ENCODE measurements at regions not wholly inside any gene's neighbourhood (a gene's known extent, or its start where the extent isn't known, plus 50 kb on each side); places are given as distances from the start of the nearest gene placed in this dataset.
A peak's percentile ranks its signal among the peaks of the same experiment; 100 is the strongest.

DNA sequence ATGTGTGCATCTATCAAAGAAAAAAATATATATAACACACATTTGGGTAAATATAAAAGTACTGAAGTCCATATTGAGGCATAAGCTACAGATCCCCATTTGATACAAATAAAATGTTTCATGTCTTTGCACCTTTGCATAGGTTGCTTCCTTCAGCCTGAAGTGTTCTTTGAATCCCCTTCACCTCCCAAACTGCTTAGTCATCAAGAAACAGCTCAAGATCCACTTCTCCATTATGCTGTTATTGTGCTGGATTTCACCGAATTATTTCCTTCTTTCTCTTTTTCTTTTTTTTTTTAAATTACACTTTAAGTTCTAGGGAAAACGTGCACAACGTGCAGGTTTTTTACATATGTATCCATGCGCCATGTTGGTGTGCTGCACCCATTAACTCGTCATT is 419.1 kb downstream of the ENC1 start:
- H4K20me1 ChIP-seq (ENCODE audit: insufficient read depth, low read length) = no peaks in the 10 kb centered on the region
- H3K27me3 ChIP-seq (ENCODE audit: insufficient read depth, low read length) = no peaks in the 10 kb centered on the region
- H3K9me3 ChIP-seq (ENCODE audit: low read depth, low read length) = no peaks in the 10 kb centered on the region
- no peak overlapping the region for H3K4me2 ChIP-seq (ENCODE audit: insufficient read depth, low read length)
- no peak for DNase-seq (ENCODE audit: insufficient read length, low spot score, missing footprints)
- TF ChIP-seq, protein P1, sequence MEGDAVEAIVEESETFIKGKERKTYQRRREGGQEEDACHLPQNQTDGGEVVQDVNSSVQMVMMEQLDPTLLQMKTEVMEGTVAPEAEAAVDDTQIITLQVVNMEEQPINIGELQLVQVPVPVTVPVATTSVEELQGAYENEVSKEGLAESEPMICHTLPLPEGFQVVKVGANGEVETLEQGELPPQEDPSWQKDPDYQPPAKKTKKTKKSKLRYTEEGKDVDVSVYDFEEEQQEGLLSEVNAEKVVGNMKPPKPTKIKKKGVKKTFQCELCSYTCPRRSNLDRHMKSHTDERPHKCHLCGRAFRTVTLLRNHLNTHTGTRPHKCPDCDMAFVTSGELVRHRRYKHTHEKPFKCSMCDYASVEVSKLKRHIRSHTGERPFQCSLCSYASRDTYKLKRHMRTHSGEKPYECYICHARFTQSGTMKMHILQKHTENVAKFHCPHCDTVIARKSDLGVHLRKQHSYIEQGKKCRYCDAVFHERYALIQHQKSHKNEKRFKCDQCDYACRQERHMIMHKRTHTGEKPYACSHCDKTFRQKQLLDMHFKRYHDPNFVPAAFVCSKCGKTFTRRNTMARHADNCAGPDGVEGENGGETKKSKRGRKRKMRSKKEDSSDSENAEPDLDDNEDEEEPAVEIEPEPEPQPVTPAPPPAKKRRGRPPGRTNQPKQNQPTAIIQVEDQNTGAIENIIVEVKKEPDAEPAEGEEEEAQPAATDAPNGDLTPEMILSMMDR (IDR thresholded peaks at IDR 0.05; ENCODE audit: extremely low read depth, low read depth, low read length) = no peak
- H2AFZ ChIP-seq (ENCODE audit: low read length) = no peak overlapping the region
- H3K36me3 ChIP-seq (ENCODE audit: insufficient read depth, low read length) = no peaks in the 10 kb centered on the region
- no peak overlapping the region for H3K27ac ChIP-seq (ENCODE audit: low read depth, low read length)
- H3K4me3 ChIP-seq (ENCODE audit: insufficient read depth, low read length) = no peak overlapping the region
- no peaks in the 10 kb centered on the region for H3K79me2 ChIP-seq (ENCODE audit: insufficient read depth, low read length)
- no peaks in the 10 kb centered on the region for H3K4me1 ChIP-seq (ENCODE audit: insufficient read depth, low read length)

DNA sequence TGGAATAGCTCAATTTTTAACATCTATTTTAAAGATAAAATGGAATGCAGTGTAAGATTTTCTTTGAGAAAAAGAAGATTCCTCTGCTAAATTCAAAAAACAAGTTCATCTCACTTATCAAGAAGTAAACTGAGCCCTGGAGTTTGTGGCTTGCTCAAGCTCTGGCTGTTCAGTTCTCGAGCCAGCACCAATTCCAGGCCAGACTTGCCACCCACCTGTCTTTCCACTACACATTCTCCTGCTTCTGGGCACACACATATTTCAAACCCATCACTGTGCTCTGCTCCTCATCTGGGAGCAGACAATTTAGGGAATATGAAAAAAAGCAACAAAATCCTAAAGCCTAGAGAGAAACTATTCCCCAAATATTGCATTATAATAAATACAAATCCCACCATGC is 424.5 kb downstream of the ENC1 start:
- no peaks in the 10 kb centered on the region for H3K36me3 ChIP-seq (ENCODE audit: insufficient read depth, low read length)
- no peak overlapping the region for H3K4me3 ChIP-seq (ENCODE audit: insufficient read depth, low read length)
- no peaks in the 10 kb centered on the region for H3K79me2 ChIP-seq (ENCODE audit: insufficient read depth, low read length)
- H3K4me2 ChIP-seq (ENCODE audit: insufficient read depth, low read length) = no peak overlapping the region
- H3K27ac ChIP-seq (ENCODE audit: low read depth, low read length) = no peak overlapping the region
- TF ChIP-seq, protein P1 (IDR thresholded peaks at IDR 0.05; ENCODE audit: extremely low read depth, low read depth, low read length) = no peak
- no peaks in the 10 kb centered on the region for H3K27me3 ChIP-seq (ENCODE audit: insufficient read depth, low read length)
- no peaks in the 10 kb centered on the region for H3K4me1 ChIP-seq (ENCODE audit: insufficient read depth, low read length)
- no peaks in the 10 kb centered on the region for H3K9me3 ChIP-seq (ENCODE audit: low read depth, low read length)
- H4K20me1 ChIP-seq (ENCODE audit: insufficient read depth, low read length) = no peaks in the 10 kb centered on the region
- H2AFZ ChIP-seq (ENCODE audit: low read length) = no peak overlapping the region
- DNase-seq (ENCODE audit: insufficient read length, low spot score, missing footprints) = no peak

DNA sequence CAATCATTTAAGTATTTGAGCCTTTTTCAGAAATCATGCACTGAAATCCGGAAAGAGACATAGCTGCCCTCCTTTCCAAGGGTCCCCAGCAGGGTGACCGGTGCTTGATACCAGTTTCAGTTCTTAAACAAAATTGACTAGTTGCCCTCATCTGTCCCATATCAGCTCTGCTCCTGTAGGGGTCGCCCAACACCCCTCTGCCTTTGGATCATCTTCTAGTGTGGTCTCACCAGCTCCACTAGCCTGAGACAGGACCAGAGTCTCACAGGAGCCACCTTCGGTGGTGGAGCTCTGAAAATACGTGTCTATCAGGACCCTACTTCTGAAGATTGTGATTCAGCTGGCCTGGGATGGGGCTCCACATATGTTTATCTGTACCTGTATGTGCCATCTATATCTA is 428.2 kb downstream of the ENC1 start:
- no peaks in the 10 kb centered on the region for H3K79me2 ChIP-seq (ENCODE audit: insufficient read depth, low read length)
- TF ChIP-seq, protein P1 (IDR thresholded peaks at IDR 0.05; ENCODE audit: extremely low read depth, low read depth, low read length) = peak; percentile 59
- H4K20me1 ChIP-seq (ENCODE audit: insufficient read depth, low read length) = no peaks in the 10 kb centered on the region
- H2AFZ ChIP-seq (ENCODE audit: low read length) = no peak overlapping the region
- no peak overlapping the region for H3K4me3 ChIP-seq (ENCODE audit: insufficient read depth, low read length)
- H3K9me3 ChIP-seq (ENCODE audit: low read depth, low read length) = no peaks in the 10 kb centered on the region
- no peak overlapping the region for H3K27ac ChIP-seq (ENCODE audit: low read depth, low read length)
- no peaks in the 10 kb centered on the region for H3K27me3 ChIP-seq (ENCODE audit: insufficient read depth, low read length)
- H3K36me3 ChIP-seq (ENCODE audit: insufficient read depth, low read length) = no peaks in the 10 kb centered on the region
- peaks cover 4% of the 10 kb centered on the region for H3K4me1 ChIP-seq (ENCODE audit: insufficient read depth, low read length)
- no peak overlapping the region for H3K4me2 ChIP-seq (ENCODE audit: insufficient read depth, low read length)
- peak; percentile 58 for DNase-seq (ENCODE audit: insufficient read length, low spot score, missing footprints)

DNA sequence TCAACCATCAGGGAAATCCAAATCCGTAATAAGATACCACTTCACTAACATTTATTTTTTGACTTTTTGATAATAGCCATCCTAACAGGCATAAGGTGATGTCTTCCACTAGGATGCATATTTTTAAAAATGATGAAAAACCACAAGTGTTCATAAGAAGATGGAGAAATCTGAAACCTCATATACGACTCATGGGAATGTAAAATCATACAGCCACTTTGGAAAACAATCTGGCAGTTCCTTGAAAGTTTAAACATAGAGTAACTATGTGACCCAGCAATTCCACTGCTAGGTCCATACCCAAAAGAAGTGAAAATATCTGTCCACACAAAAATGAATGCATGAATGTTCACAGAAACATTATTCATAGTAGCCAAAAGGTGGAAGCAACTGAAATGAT is 431.0 kb downstream of the ENC1 start:
- H3K4me1 ChIP-seq (ENCODE audit: insufficient read depth, low read length) = peaks cover 21% of the 10 kb centered on the region
- TF ChIP-seq, protein P1 (IDR thresholded peaks at IDR 0.05; ENCODE audit: extremely low read depth, low read depth, low read length) = no peak
- H3K27me3 ChIP-seq (ENCODE audit: insufficient read depth, low read length) = no peaks in the 10 kb centered on the region
- H3K4me3 ChIP-seq (ENCODE audit: insufficient read depth, low read length) = no peak overlapping the region
- no peak for DNase-seq (ENCODE audit: insufficient read length, low spot score, missing footprints)
- H4K20me1 ChIP-seq (ENCODE audit: insufficient read depth, low read length) = no peaks in the 10 kb centered on the region
- no peaks in the 10 kb centered on the region for H3K79me2 ChIP-seq (ENCODE audit: insufficient read depth, low read length)
- no peaks in the 10 kb centered on the region for H3K36me3 ChIP-seq (ENCODE audit: insufficient read depth, low read length)
- no peak overlapping the region for H2AFZ ChIP-seq (ENCODE audit: low read length)
- H3K4me2 ChIP-seq (ENCODE audit: insufficient read depth, low read length) = no peak overlapping the region
- H3K27ac ChIP-seq (ENCODE audit: low read depth, low read length) = no peak overlapping the region
- no peaks in the 10 kb centered on the region for H3K9me3 ChIP-seq (ENCODE audit: low read depth, low read length)
